H1 (cell line): ENCODE measurements at regions not wholly inside any gene's neighbourhood (a gene's known extent, or its start where the extent isn't known, plus 50 kb on each side); places are given as distances from the start of the nearest gene placed in this dataset.

ENCODE experiments used
- CTCF ChIA-PET: fragments of 300-600 bp; sonication (Branson Sonifier 250); formaldehyde crosslinking; loops from one replicate; lab custom pipeline; 2021; ENCODE audit not compliant: partially characterized antibody; lab: Charles Lee
- POLR2A ChIA-PET: fragments of 300-600 bp; sonication (Branson Sonifier 250); formaldehyde crosslinking; loops from one replicate; lab custom pipeline; 2021; ENCODE audit warnings: inconsistent platforms; ENCODE audit not compliant: partially characterized antibody; lab: Charles Lee
- DNase-seq, 2 experiments: peaks; one replicate each; pipeline versions ENCODE4 v3.0.0 to v3.0.0-alpha.2; 2010 to 2022; ENCODE audit warnings: low spot score in 2 of 2, low read depth in 1 of 2, mixed read lengths in 1 of 2
- FAIRE-seq: peaks from 2 replicates; lab custom pipeline; 2011; peaks lifted over from hg19 to GRCh38; lab: Jason Lieb, UNC
- H2AFZ ChIP-seq: 2 replicates; pipeline ENCODE4 v1.8.1; 2012; ENCODE audit warnings: low read length, inconsistent platforms
- H2AK5ac ChIP-seq: 2 replicates; pipeline ENCODE4 v1.6.1; 2013; ENCODE audit warnings: low read depth, low read length
- H2BK120ac ChIP-seq: replicated peaks from 2 replicates; pipeline ENCODE3; 2013; ENCODE audit warnings: low read depth, low read length, inconsistent platforms
- H2BK12ac ChIP-seq: 2 replicates; pipeline ENCODE4 v1.6.1; 2013; ENCODE audit warnings: low read depth, low read length
- H2BK15ac ChIP-seq: 2 replicates; pipeline ENCODE4 v1.6.1; 2013; ENCODE audit warnings: low read length
- H2BK20ac ChIP-seq: 2 replicates; pipeline ENCODE4 v1.6.1; 2013; ENCODE audit warnings: low read length
- H2BK5ac ChIP-seq: 2 replicates; pipeline ENCODE4 v1.6.1; 2013; ENCODE audit warnings: low read depth, low read length
- H3K14ac ChIP-seq: 2 replicates; pipeline ENCODE4 v1.6.1; 2013; ENCODE audit warnings: inconsistent platforms; ENCODE audit not compliant: insufficient read length
- H3K18ac ChIP-seq: 2 replicates; pipeline ENCODE4 v1.6.1; 2013; ENCODE audit warnings: low read length; ENCODE audit errors: extremely low read depth
- H3K23ac ChIP-seq: 2 replicates; pipeline ENCODE4 v1.6.1; 2013; ENCODE audit warnings: inconsistent platforms; ENCODE audit not compliant: insufficient read length
- H3K23me2 ChIP-seq: 2 replicates; pipeline ENCODE4 v1.6.1; 2013; ENCODE audit warnings: low read depth, low read length
- H3K27ac ChIP-seq: 2 replicates; pipeline ENCODE4 v1.6.1; 2011; ENCODE audit warnings: low read depth, low read length, inconsistent platforms
- H3K27me3 ChIP-seq, 4 experiments: replicated peaks in 1 of 4; 1 replicate in 1 of 4; 2 replicates in 3 of 4; pipeline versions ENCODE4 v1.6.1 to v1.8.1; 2011 to 2013; ENCODE audit warnings: low read length in 3 of 4, mild to moderate bottlenecking in 3 of 4, inconsistent platforms in 2 of 4, mixed read lengths in 2 of 4, moderate library complexity in 1 of 4; ENCODE audit not compliant: control insufficient read depth in 3 of 4, insufficient read depth in 3 of 4; ENCODE audit errors: extremely low read depth in 1 of 4
- H3K36me3 ChIP-seq, 4 experiments: 2 replicates each; pipeline versions ENCODE4 v1.6.1 to v1.8.1; 2011 to 2013; ENCODE audit warnings: mild to moderate bottlenecking in 4 of 4, low read length in 3 of 4, moderate library complexity in 2 of 4, control low read depth in 1 of 4, inconsistent platforms in 1 of 4; ENCODE audit not compliant: insufficient read depth in 4 of 4, control insufficient read depth in 2 of 4
- H3K4ac ChIP-seq: replicated peaks from 2 replicates; pipeline ENCODE3; 2013; ENCODE audit warnings: low read length, low read depth, mixed read lengths, inconsistent platforms; ENCODE audit not compliant: insufficient read length
- H3K4me1 ChIP-seq, 4 experiments: replicated peaks in 1 of 4; 1 replicate in 1 of 4; 2 replicates in 3 of 4; pipeline versions ENCODE4 v1.6.1 to v1.8.1; 2011 to 2013; ENCODE audit warnings: low read length in 3 of 4, inconsistent platforms in 2 of 4, mixed read lengths in 1 of 4; ENCODE audit not compliant: insufficient read depth in 4 of 4, control insufficient read depth in 3 of 4
- H3K4me2 ChIP-seq, 2 experiments: 2 replicates each; pipeline versions ENCODE4 v1.6.1 to v1.8.1; 2011 to 2013; ENCODE audit warnings: low read depth in 2 of 2, low read length in 2 of 2, control low read depth in 1 of 2, inconsistent platforms in 1 of 2, mild to moderate bottlenecking in 1 of 2; ENCODE audit not compliant: insufficient read depth in 1 of 2
- H3K4me3 ChIP-seq, 4 experiments: fragments of 200-600, 300-600 bp in 1 of 4; sonication (generic), shearing (Covaris generic), sonication (Bioruptor Twin) in 1 of 4; 2 replicates each; pipeline versions ENCODE4 v1.5.1 to v1.8.1; 2011 to 2016; ENCODE audit warnings: low read length in 4 of 4, low read depth in 3 of 4, control low read depth in 2 of 4, inconsistent platforms in 2 of 4, mild to moderate bottlenecking in 2 of 4, mixed read lengths in 1 of 4, moderate library complexity in 1 of 4; ENCODE audit not compliant: insufficient read depth in 2 of 4; ENCODE audit errors: extremely low read depth in 1 of 4
- H3K56ac ChIP-seq: replicated peaks from 2 replicates; pipeline ENCODE3; 2013; ENCODE audit warnings: low read depth, mild to moderate bottlenecking, mixed read lengths, low read length, inconsistent platforms; ENCODE audit not compliant: insufficient read length
- H3K79me1 ChIP-seq: 2 replicates; pipeline ENCODE4 v1.6.1; 2013; ENCODE audit warnings: low read depth, low read length, control low read depth
- H3K79me2 ChIP-seq, 2 experiments: 2 replicates each; pipeline versions ENCODE4 v1.6.1 to v1.8.1; 2012 to 2013; ENCODE audit warnings: low read length in 2 of 2, mild to moderate bottlenecking in 2 of 2, inconsistent platforms in 1 of 2; ENCODE audit not compliant: insufficient read depth in 2 of 2, control insufficient read depth in 1 of 2
- H3K9ac ChIP-seq, 4 experiments: replicated peaks in 1 of 4; 1 replicate in 1 of 4; 2 replicates in 3 of 4; pipeline versions ENCODE4 v1.6.1 to v1.8.1; 2011 to 2013; ENCODE audit warnings: low read depth in 3 of 4, low read length in 3 of 4, control low read depth in 2 of 4, mild to moderate bottlenecking in 2 of 4, moderate library complexity in 2 of 4, inconsistent platforms in 1 of 4; ENCODE audit errors: extremely low read depth in 1 of 4
- H3K9me3 ChIP-seq, 2 experiments: 2 replicates each; pipeline versions ENCODE4 v1.6.1 to v1.8.1; 2012 to 2013; ENCODE audit warnings: mild to moderate bottlenecking in 2 of 2, moderate library complexity in 2 of 2, control low read depth in 1 of 2, inconsistent platforms in 1 of 2, low read depth in 1 of 2, low read length in 1 of 2, mixed read lengths in 1 of 2; ENCODE audit not compliant: insufficient read depth in 2 of 2
- H4K20me1 ChIP-seq, 2 experiments: replicated peaks in 1 of 2; 2 replicates each; pipeline versions ENCODE3 to v1.8.1; 2011 to 2013; ENCODE audit warnings: inconsistent platforms in 2 of 2, low read length in 2 of 2, mild to moderate bottlenecking in 1 of 2; ENCODE audit not compliant: insufficient read depth in 2 of 2, control insufficient read depth in 1 of 2
- H4K5ac ChIP-seq: 2 replicates; pipeline ENCODE4 v1.6.1; 2013; ENCODE audit warnings: low read length, low read depth, mixed read lengths, inconsistent platforms; ENCODE audit not compliant: insufficient read length
- H4K8ac ChIP-seq: 2 replicates; pipeline ENCODE4 v1.8.0; 2013; ENCODE audit warnings: mild to moderate bottlenecking, moderate library complexity, low read length, inconsistent platforms; ENCODE audit not compliant: insufficient read depth; ENCODE audit errors: extremely low read depth
- H4K91ac ChIP-seq: replicated peaks from 2 replicates; pipeline ENCODE3; 2013; ENCODE audit warnings: low read length, mixed read lengths, inconsistent platforms; ENCODE audit not compliant: insufficient read length
- WGBS, 2 experiments: shearing (Covaris generic) in 1 of 2; methylation state at CpG; one replicate each; pipeline versions ENCODE4 v1.1.6 to v1.1.7; 2013 to 2015; ENCODE audit warnings: low lambda C conversion rate in 2 of 2, mixed read lengths in 2 of 2, inconsistent platforms in 1 of 2, low coverage in 1 of 2, missing lambda C conversion rate in 1 of 2; ENCODE audit not compliant: insufficient replicate concordance in 2 of 2, insufficient coverage in 1 of 2, insufficient read length in 1 of 2; ENCODE audit errors: extremely low coverage in 1 of 2, missing lambda C conversion rate in 1 of 2; 5-methylcytosine and 5-hydroxymethylcytosine counted together
- TF ChIP-seq, protein P1 (sequence below): IDR thresholded peaks from 2 replicates; pipeline ENCODE4 v1.6.1; 2011; ENCODE audit warnings: low read length, improper control_type of control experiment
- TF ChIP-seq, protein P2 (sequence below): IDR thresholded peaks from 2 replicates; pipeline ENCODE4 v1.6.1; 2012; ENCODE audit warnings: low read length, inconsistent platforms

DNA sequence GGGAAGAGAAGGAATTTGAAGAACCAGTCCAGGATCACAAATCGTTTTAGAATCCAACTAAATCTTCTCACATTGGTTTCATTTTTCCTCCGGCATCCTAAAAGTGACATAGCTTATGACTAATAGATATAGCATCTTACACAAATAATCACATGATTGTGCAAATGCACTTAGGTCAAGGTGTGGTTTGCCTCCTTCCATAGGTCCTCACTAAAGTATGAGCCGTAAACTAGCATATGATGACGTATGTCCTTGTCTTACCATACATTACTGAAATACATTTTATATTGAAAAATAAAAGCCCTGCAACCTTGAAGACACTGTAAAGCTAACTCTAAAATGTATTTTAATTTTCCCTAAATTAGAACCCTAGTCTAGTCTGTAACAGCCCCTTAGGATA is 362.7 kb upstream of the ADAMTS16 start:
- H2BK120ac ChIP-seq: no peak overlapping the region
- no peak overlapping the region for H3K4me2 ChIP-seq
- no peak overlapping the region for H3K23ac ChIP-seq
- no peak overlapping the region for H3K27ac ChIP-seq
- ChIA-PET POLR2A (no interaction called here), CTCF (no interaction called here)
- no peak overlapping the region for H2BK5ac ChIP-seq
- 95% methylated on average over 4 of the region's 4 CpGs; no CpG with 5 or more reads in 1 of the 2 experiments for WGBS, 2 experiments
- H4K91ac ChIP-seq: no peak overlapping the region
- H2BK20ac ChIP-seq: no peak overlapping the region
- no peak overlapping the region for H3K4ac ChIP-seq
- H2AFZ ChIP-seq: no peak overlapping the region
- H3K4me1 ChIP-seq: no peaks in the 10 kb centered on the region
- no peaks in the 10 kb centered on the region for H3K36me3 ChIP-seq
- H2AK5ac ChIP-seq: no peak overlapping the region
- H3K56ac ChIP-seq: no peak overlapping the region
- no peak overlapping the region for H4K8ac ChIP-seq
- H2BK15ac ChIP-seq: no peak overlapping the region
- H4K5ac ChIP-seq: no peak overlapping the region
- H3K4me3 ChIP-seq: no peak overlapping the region
- TF ChIP-seq, protein P1, sequence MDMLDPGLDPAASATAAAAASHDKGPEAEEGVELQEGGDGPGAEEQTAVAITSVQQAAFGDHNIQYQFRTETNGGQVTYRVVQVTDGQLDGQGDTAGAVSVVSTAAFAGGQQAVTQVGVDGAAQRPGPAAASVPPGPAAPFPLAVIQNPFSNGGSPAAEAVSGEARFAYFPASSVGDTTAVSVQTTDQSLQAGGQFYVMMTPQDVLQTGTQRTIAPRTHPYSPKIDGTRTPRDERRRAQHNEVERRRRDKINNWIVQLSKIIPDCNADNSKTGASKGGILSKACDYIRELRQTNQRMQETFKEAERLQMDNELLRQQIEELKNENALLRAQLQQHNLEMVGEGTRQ: no peak
- TF ChIP-seq, protein P2, sequence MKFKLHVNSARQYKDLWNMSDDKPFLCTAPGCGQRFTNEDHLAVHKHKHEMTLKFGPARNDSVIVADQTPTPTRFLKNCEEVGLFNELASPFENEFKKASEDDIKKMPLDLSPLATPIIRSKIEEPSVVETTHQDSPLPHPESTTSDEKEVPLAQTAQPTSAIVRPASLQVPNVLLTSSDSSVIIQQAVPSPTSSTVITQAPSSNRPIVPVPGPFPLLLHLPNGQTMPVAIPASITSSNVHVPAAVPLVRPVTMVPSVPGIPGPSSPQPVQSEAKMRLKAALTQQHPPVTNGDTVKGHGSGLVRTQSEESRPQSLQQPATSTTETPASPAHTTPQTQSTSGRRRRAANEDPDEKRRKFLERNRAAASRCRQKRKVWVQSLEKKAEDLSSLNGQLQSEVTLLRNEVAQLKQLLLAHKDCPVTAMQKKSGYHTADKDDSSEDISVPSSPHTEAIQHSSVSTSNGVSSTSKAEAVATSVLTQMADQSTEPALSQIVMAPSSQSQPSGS: no peak
- no peaks in the 10 kb centered on the region for H3K79me2 ChIP-seq
- FAIRE-seq: no peak
- H3K18ac ChIP-seq: no peak overlapping the region
- H4K20me1 ChIP-seq: no peaks in the 10 kb centered on the region
- no peak overlapping the region for H2BK12ac ChIP-seq
- H3K27me3 ChIP-seq: no peaks in the 10 kb centered on the region
- DNase-seq: no peak
- no peak overlapping the region for H3K14ac ChIP-seq
- no peaks in the 10 kb centered on the region for H3K23me2 ChIP-seq
- no peaks in the 10 kb centered on the region for H3K79me1 ChIP-seq
- H3K9me3 ChIP-seq: no peaks in the 10 kb centered on the region
- H3K9ac ChIP-seq: no peak overlapping the region
